Fibroblast of lung (primary cell): ENCODE measurements at regions not wholly inside any gene's neighbourhood (a gene's known extent, or its start where the extent isn't known, plus 50 kb on each side); places are given as distances from the start of the nearest gene placed in this dataset.

Source experiments
- DNase-seq, 2 donors: peaks; one replicate each; pipeline versions ENCODE4 v3.0.0 to v3.0.0-alpha.2; 2010; ENCODE audit warnings: low read depth in 2 of 2
- H2AFZ ChIP-seq: 2 replicates; pipeline ENCODE4 v1.5.1; 2012; ENCODE audit warnings: low read length, control low read depth, inconsistent platforms
- H3K27ac ChIP-seq: 2 replicates; pipeline ENCODE4 v1.5.1; 2011; ENCODE audit warnings: low read length, control low read depth; ENCODE audit not compliant: insufficient read depth
- H3K27me3 ChIP-seq: 2 replicates; pipeline ENCODE4 v1.5.1; 2011; ENCODE audit warnings: mild to moderate bottlenecking, low read length; ENCODE audit not compliant: control insufficient read depth, insufficient read depth
- H3K36me3 ChIP-seq: 2 replicates; pipeline ENCODE4 v1.5.1; 2011; ENCODE audit warnings: low read length; ENCODE audit not compliant: control insufficient read depth, insufficient read depth
- H3K4me1 ChIP-seq: 2 replicates; pipeline ENCODE4 v1.5.1; 2011; ENCODE audit warnings: low read length; ENCODE audit not compliant: control insufficient read depth, insufficient read depth; ENCODE audit errors: extremely low read depth
- H3K4me2 ChIP-seq: 2 replicates; pipeline ENCODE4 v1.5.1; 2011; ENCODE audit warnings: low read length, control low read depth; ENCODE audit not compliant: insufficient read depth; ENCODE audit errors: extremely low read depth
- H3K4me3 ChIP-seq, 4 experiments: fragments of 200-600 bp in 1 of 4; sonication (generic) in 1 of 4; replicated peaks in 1 of 4; 2 replicates each; pipeline ENCODE4 v1.5.1; 2011 to 2016; ENCODE audit warnings: low read length in 4 of 4, low read depth in 3 of 4, mild to moderate bottlenecking in 3 of 4, control low read depth in 2 of 4, inconsistent platforms in 1 of 4, mixed read lengths in 1 of 4; ENCODE audit not compliant: insufficient read depth in 1 of 4; ENCODE audit errors: control extremely low read depth in 1 of 4
- H3K79me2 ChIP-seq: 2 replicates; pipeline ENCODE4 v1.5.1; 2012; ENCODE audit warnings: mild to moderate bottlenecking, low read length, inconsistent platforms; ENCODE audit not compliant: control insufficient read depth, insufficient read depth
- H3K9ac ChIP-seq: 2 replicates; pipeline ENCODE4 v1.5.1; 2011; ENCODE audit warnings: mild to moderate bottlenecking, low read length, control low read depth; ENCODE audit not compliant: insufficient read depth
- H3K9me3 ChIP-seq: 2 replicates; pipeline ENCODE4 v1.5.1; 2012; ENCODE audit warnings: low read depth, low read length; ENCODE audit not compliant: control insufficient read depth, insufficient read depth
- H4K20me1 ChIP-seq: 2 replicates; pipeline ENCODE4 v1.5.1; 2011; ENCODE audit warnings: low read length; ENCODE audit not compliant: control insufficient read depth, insufficient read depth; ENCODE audit errors: extremely low read depth
- CTCF ChIP-seq, 2 donors: IDR thresholded peaks in 1 of 2; conservative IDR thresholded peaks in 1 of 2; 1 replicate in 1 of 2; 2 replicates in 1 of 2; pipeline ENCODE4 v1.5.1; 2011 to 2012; ENCODE audit warnings: low read length in 2 of 2, control low read depth in 1 of 2, inconsistent platforms in 1 of 2, low read depth in 1 of 2, mild to moderate bottlenecking in 1 of 2
- EZH2 ChIP-seq: IDR thresholded peaks from 2 replicates; pipeline ENCODE4 v1.5.1; 2012; ENCODE audit warnings: low read length, control low read depth, mild to moderate bottlenecking; ENCODE audit errors: missing control alignments

- no peak overlapping the region for H3K9ac ChIP-seq
- no peaks in the 10 kb centered on the region for H3K27me3 ChIP-seq
- no peaks in the 10 kb centered on the region for H3K9me3 ChIP-seq
- H3K79me2 ChIP-seq = no peaks in the 10 kb centered on the region
- H3K27ac ChIP-seq = no peak overlapping the region
- H3K36me3 ChIP-seq = no peaks in the 10 kb centered on the region
- no peak overlapping the region for H3K4me3 ChIP-seq
- TF ChIP-seq CTCF (conservative IDR thresholded peaks at IDR 0.05 in 1 of 2, IDR thresholded peaks at IDR 0.05 in 1 of 2; ENCODE audit: low read depth in 1 of 2, low read length in 2 of 2) = no peak
- TF ChIP-seq EZH2 = no peak
- DNase-seq = peak in 1 of 2 donors; percentile 4
- H4K20me1 ChIP-seq = no peaks in the 10 kb centered on the region
- no peaks in the 10 kb centered on the region for H3K4me1 ChIP-seq
- no peak overlapping the region for H2AFZ ChIP-seq
- no peak overlapping the region for H3K4me2 ChIP-seq
These were observed 132.2 kb downstream of the SH3BGRL2 start for GRCh38 chr6:79763301-79763700.

GRCh38 chr6:79762370-79762769 lies 131.2 kb downstream of the SH3BGRL2 start:
- H3K4me1 ChIP-seq = no peaks in the 10 kb centered on the region
- no peaks in the 10 kb centered on the region for H3K79me2 ChIP-seq
- peak; percentile 5 for DNase-seq

GRCh38 chr6:79756496-79756895 lies 125.4 kb downstream of the SH3BGRL2 start:
- no peaks in the 10 kb centered on the region for H3K79me2 ChIP-seq
- H3K4me3 ChIP-seq = no peak overlapping the region
- TF ChIP-seq EZH2 (no peak), CTCF (conservative IDR thresholded peaks at IDR 0.05 in 1 of 2, IDR thresholded peaks at IDR 0.05 in 1 of 2; ENCODE audit: low read depth in 1 of 2, low read length in 2 of 2) (no peak)
- H3K4me2 ChIP-seq = no peak overlapping the region
- peak in 1 of 2 donors; percentile 3 for DNase-seq
- H3K36me3 ChIP-seq = no peaks in the 10 kb centered on the region
- no peak overlapping the region for H3K9ac ChIP-seq
- no peak overlapping the region for H3K27ac ChIP-seq
- no peaks in the 10 kb centered on the region for H4K20me1 ChIP-seq
- H2AFZ ChIP-seq = no peak overlapping the region
- no peaks in the 10 kb centered on the region for H3K9me3 ChIP-seq
- no peaks in the 10 kb centered on the region for H3K27me3 ChIP-seq
- H3K4me1 ChIP-seq = no peaks in the 10 kb centered on the region

More at GRCh38 chr6:79762370-79762769, 131.2 kb downstream of the SH3BGRL2 start:
- Histone ChIP-seq H2AFZ (no peak overlapping the region), H3K4me3 (no peak overlapping the region), H3K27ac (no peak overlapping the region), H3K36me3 (no peaks in the 10 kb centered on the region), H4K20me1 (no peaks in the 10 kb centered on the region), H3K9ac (no peak overlapping the region), H3K27me3 (no peaks in the 10 kb centered on the region), H3K4me2 (no peak overlapping the region), H3K9me3 (no peaks in the 10 kb centered on the region)
- TF ChIP-seq CTCF (conservative IDR thresholded peaks at IDR 0.05 in 1 of 2, IDR thresholded peaks at IDR 0.05 in 1 of 2; ENCODE audit: low read depth in 1 of 2, low read length in 2 of 2) (peak; percentile 4 to 28), EZH2 (no peak)
